ENCODE measurements at regions not wholly inside any gene's neighbourhood (a gene's known extent, or its start where the extent isn't known, plus 50 kb on each side); places are given as distances from the start of the nearest gene placed in this dataset.

GRCh38 chr1:95370691-95371562 lies 136.9 kb downstream of the RWDD3 start (continued):
- 0 out of 2 replicates have a peak, but pooled peaks have one; percentile 33 for TF ChIP-seq FOXP4 (CRISPR knock-in tag; IDR thresholded peaks at IDR 0.05)
- TF ChIP-seq ZNF501 (CRISPR knock-in tag; IDR thresholded peaks at IDR 0.05), result no peak
- 0 out of 2 replicates have a peak, but pooled peaks have one; percentile 23 for TF ChIP-seq MIER2 (CRISPR knock-in tag; IDR thresholded peaks at IDR 0.05)
- TF ChIP-seq ZSCAN25 (CRISPR knock-in tag; IDR thresholded peaks at IDR 0.05), result 0 out of 2 replicates have a peak, but pooled peaks have one; percentile 38
- TF ChIP-seq ZNF513 (CRISPR knock-in tag; conservative IDR thresholded peaks at IDR 0.05), result no peak
- no peak for TF ChIP-seq ZBTB20 (CRISPR knock-in tag; IDR thresholded peaks at IDR 0.05; ENCODE audit: borderline replicate concordance, low read depth)
- no peak for TF ChIP-seq ZNF317 (CRISPR knock-in tag; IDR thresholded peaks at IDR 0.05)
- no peak for TF ChIP-seq DPF2 (CRISPR knock-in tag; IDR thresholded peaks at IDR 0.05; ENCODE audit: borderline replicate concordance, low read depth)
- TF ChIP-seq RBAK (CRISPR knock-in tag; IDR thresholded peaks at IDR 0.05), result no peak
- no peak for TF ChIP-seq ZNF280B (CRISPR knock-in tag; IDR thresholded peaks at IDR 0.05; ENCODE audit: borderline replicate concordance)
- TF ChIP-seq ATRX (CRISPR knock-in tag; IDR thresholded peaks at IDR 0.05; ENCODE audit: borderline replicate concordance), result no peak
- TF ChIP-seq EP300 (IDR thresholded peaks at IDR 0.05; ENCODE audit: low read depth in 2 of 2, low read length in 2 of 2), result peak in 1 of 2 experiments; percentile 64; a peak in 2 of 4 replicates
- TF ChIP-seq EP300 (CRISPR knock-in tag; IDR thresholded peaks at IDR 0.05; ENCODE audit: borderline replicate concordance), result no peak
- TF ChIP-seq ATF7 (IDR thresholded peaks at IDR 0.05), result no peak
- TF ChIP-seq ATF7 (CRISPR knock-in tag; IDR thresholded peaks at IDR 0.05), result no peak
- TF ChIP-seq HNF1B (CRISPR knock-in tag; IDR thresholded peaks at IDR 0.05), result no peak
